Suppressor macrophage treated with lipopolysaccharide for 1 hour (primary cell): ENCODE measurements at regions not wholly inside any gene's neighbourhood (a gene's known extent, or its start where the extent isn't known, plus 50 kb on each side); places are given as distances from the start of the nearest gene placed in this dataset.

Experiments
- DNase-seq, 3 donors: peaks; one replicate each; pipeline ENCODE4 v3.0.0-alpha.2; 2020 to 2022

- no peak for DNase-seq
These were observed 61.0 kb downstream of the MRGPRX1 start for GRCh38 chr11:18878211-18878610.

GRCh38 chr11:18865951-18866350 lies 73.3 kb downstream of the MRGPRX1 start:
- DNase-seq, result no peak

GRCh38 chr11:18865261-18865660 lies 73.7 kb upstream of the PTPN5 start:
- DNase-seq, result no peak

- no peak for DNase-seq
These were observed 61.6 kb upstream of the PTPN5 start for GRCh38 chr11:18853086-18853720.

- DNase-seq, result no peak
These were observed 57.8 kb upstream of the PTPN5 start for GRCh38 chr11:18849406-18849805.

- peak; percentile 12 to 33 (median 28) for DNase-seq
These were observed 53.3 kb upstream of the PTPN5 start for GRCh38 chr11:18844753-18845367.
